ENCODE measurements at regions not wholly inside any gene's neighbourhood (a gene's known extent, or its start where the extent isn't known, plus 50 kb on each side); places are given as distances from the start of the nearest gene placed in this dataset.

- Histone ChIP-seq H3K4me1 (no peaks in the 10 kb centered on the region), H3K4me3 (no peak overlapping the region), H3K27ac (replicated peaks in 1 of 4) (no peak overlapping the region), H3K27me3 (no peaks in the 10 kb centered on the region), H3K9me3 (no peaks in the 10 kb centered on the region), H3K36me3 (no peaks in the 10 kb centered on the region)
- WGBS = 78% methylated on average over 2 of the region's 2 CpGs
- DNase-seq (ENCODE audit: extremely low spot score) = no peak
- TF ChIP-seq POLR2A (IDR thresholded peaks at IDR 0.05; ENCODE audit: low read depth) (no peak), POLR2AphosphoS5 (IDR thresholded peaks at IDR 0.05) (no peak), EP300 (IDR thresholded peaks at IDR 0.05) (no peak)
- TF ChIP-seq, protein P1, sequence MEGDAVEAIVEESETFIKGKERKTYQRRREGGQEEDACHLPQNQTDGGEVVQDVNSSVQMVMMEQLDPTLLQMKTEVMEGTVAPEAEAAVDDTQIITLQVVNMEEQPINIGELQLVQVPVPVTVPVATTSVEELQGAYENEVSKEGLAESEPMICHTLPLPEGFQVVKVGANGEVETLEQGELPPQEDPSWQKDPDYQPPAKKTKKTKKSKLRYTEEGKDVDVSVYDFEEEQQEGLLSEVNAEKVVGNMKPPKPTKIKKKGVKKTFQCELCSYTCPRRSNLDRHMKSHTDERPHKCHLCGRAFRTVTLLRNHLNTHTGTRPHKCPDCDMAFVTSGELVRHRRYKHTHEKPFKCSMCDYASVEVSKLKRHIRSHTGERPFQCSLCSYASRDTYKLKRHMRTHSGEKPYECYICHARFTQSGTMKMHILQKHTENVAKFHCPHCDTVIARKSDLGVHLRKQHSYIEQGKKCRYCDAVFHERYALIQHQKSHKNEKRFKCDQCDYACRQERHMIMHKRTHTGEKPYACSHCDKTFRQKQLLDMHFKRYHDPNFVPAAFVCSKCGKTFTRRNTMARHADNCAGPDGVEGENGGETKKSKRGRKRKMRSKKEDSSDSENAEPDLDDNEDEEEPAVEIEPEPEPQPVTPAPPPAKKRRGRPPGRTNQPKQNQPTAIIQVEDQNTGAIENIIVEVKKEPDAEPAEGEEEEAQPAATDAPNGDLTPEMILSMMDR (IDR thresholded peaks at IDR 0.05) = no peak
- intact Hi-C loops (cut with DNase I) = no loop called here
Measured at GRCh38 chr4:116824172-116824571, 261.2 kb downstream of the TRAM1L1 start.

- TF ChIP-seq EP300 (IDR thresholded peaks at IDR 0.05) (no peak), POLR2A (IDR thresholded peaks at IDR 0.05; ENCODE audit: low read depth) (no peak), POLR2AphosphoS5 (IDR thresholded peaks at IDR 0.05) (no peak)
- TF ChIP-seq, protein P1 (IDR thresholded peaks at IDR 0.05) = no peak
- DNase-seq (ENCODE audit: extremely low spot score) = no peak
- no peak overlapping the region for H3K4me3 ChIP-seq
- WGBS = 50% methylated on average over 1 of the region's 2 CpGs
- no peaks in the 10 kb centered on the region for H3K9me3 ChIP-seq
- no peak overlapping the region for H3K27ac ChIP-seq (replicated peaks in 1 of 4)
- H3K27me3 ChIP-seq = no peaks in the 10 kb centered on the region
- H3K36me3 ChIP-seq = no peaks in the 10 kb centered on the region
- no peaks in the 10 kb centered on the region for H3K4me1 ChIP-seq
- intact Hi-C loops (cut with DNase I) = no loop called here
Measured at GRCh38 chr4:116811730-116812129, 273.6 kb downstream of the TRAM1L1 start.

- no peak overlapping the region for H3K4me3 ChIP-seq
- H3K27me3 ChIP-seq = no peaks in the 10 kb centered on the region
- TF ChIP-seq, protein P1 (IDR thresholded peaks at IDR 0.05) = no peak
- TF ChIP-seq EP300 (IDR thresholded peaks at IDR 0.05) = no peak
- TF ChIP-seq POLR2AphosphoS5 (IDR thresholded peaks at IDR 0.05) = no peak
- no peak for TF ChIP-seq POLR2A (IDR thresholded peaks at IDR 0.05; ENCODE audit: low read depth)
- no peaks in the 10 kb centered on the region for H3K36me3 ChIP-seq
- no peak overlapping the region for H3K27ac ChIP-seq (replicated peaks in 1 of 4)
- H3K4me1 ChIP-seq = no peaks in the 10 kb centered on the region
- 82% methylated on average over 2 of the region's 2 CpGs for WGBS
- no peak for DNase-seq (ENCODE audit: extremely low spot score)
- no peaks in the 10 kb centered on the region for H3K9me3 ChIP-seq
- intact Hi-C loops (cut with DNase I) = no loop called here
Measured at GRCh38 chr4:116796022-116796421, 289.4 kb downstream of the TRAM1L1 start.

DNA sequence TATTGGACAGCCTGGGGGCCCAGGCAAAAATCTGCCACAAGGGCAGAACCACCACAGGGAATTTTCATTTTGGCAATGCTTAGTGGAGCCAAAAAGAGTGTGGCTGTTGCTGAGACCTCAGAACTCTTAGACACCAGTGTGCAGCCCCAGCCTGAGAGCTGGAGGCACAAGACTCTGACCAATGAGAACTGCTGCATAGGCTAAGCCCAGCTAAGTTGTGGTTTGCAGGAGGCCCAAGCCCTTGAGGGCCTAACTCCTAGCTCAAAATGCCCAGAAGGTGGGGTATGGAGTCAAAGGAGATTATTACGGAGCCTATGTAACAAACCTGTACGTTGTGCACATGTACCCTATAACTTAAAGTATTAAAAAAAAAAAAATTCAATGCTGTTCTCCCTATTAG, 296.7 kb downstream of the TRAM1L1 start:
- no peak for DNase-seq (ENCODE audit: extremely low spot score)
- no peaks in the 10 kb centered on the region for H3K9me3 ChIP-seq
- TF ChIP-seq EP300 (IDR thresholded peaks at IDR 0.05) (no peak), POLR2AphosphoS5 (IDR thresholded peaks at IDR 0.05) (no peak), POLR2A (IDR thresholded peaks at IDR 0.05; ENCODE audit: low read depth) (no peak)
- TF ChIP-seq, protein P1 (IDR thresholded peaks at IDR 0.05) = no peak
- 85% methylated on average over 2 of the region's 2 CpGs for WGBS
- H3K27me3 ChIP-seq = no peaks in the 10 kb centered on the region
- H3K27ac ChIP-seq (replicated peaks in 1 of 4) = no peak overlapping the region
- no peaks in the 10 kb centered on the region for H3K4me1 ChIP-seq
- no peak overlapping the region for H3K4me3 ChIP-seq
- intact Hi-C loops (cut with DNase I) = no loop called here
- no peaks in the 10 kb centered on the region for H3K36me3 ChIP-seq

DNA sequence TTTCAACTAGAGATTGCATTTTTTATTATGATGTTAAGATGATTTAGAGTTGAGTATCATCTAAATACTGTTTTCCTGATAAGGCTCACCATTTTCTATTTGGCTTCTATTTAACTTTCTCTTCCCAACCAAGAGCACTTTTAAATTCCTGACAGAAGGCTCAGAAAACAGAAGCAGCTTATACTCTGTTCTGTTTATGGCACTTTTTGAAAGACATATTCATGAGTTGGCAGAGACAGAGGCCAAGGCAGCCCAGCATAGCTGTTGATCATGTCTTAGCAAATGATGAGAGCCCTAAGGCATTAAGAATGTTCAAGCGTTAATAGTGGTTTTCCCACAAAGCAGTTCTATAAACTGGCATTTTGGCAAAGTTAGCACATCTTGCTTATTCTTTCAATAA, 330.3 kb downstream of the TRAM1L1 start:
- Histone ChIP-seq H3K27me3 (no peaks in the 10 kb centered on the region), H3K9me3 (no peaks in the 10 kb centered on the region), H3K4me3 (no peak overlapping the region), H3K36me3 (no peaks in the 10 kb centered on the region), H3K4me1 (no peaks in the 10 kb centered on the region), H3K27ac (replicated peaks in 1 of 4) (no peak overlapping the region)
- TF ChIP-seq, protein P1 (IDR thresholded peaks at IDR 0.05) = no peak
- no peak for TF ChIP-seq POLR2AphosphoS5 (IDR thresholded peaks at IDR 0.05)
- no peak for TF ChIP-seq POLR2A (IDR thresholded peaks at IDR 0.05; ENCODE audit: low read depth)
- no peak for TF ChIP-seq EP300 (IDR thresholded peaks at IDR 0.05)
- intact Hi-C loops (cut with DNase I) = no loop called here
- DNase-seq (ENCODE audit: extremely low spot score) = no peak
- WGBS = 37% methylated on average over 1 of the region's 1 CpG

All from esophagus muscularis mucosa (tissue), 4 donors.